Transverse colon (tissue), 4 donors: ENCODE measurements at regions not wholly inside any gene's neighbourhood (a gene's known extent, or its start where the extent isn't known, plus 50 kb on each side); places are given as distances from the start of the nearest gene placed in this dataset.

Source experiments
- DNase-seq: peaks from one replicate; pipeline ENCODE4 v3.0.0-alpha.2; 2019
- H3K27ac ChIP-seq, 4 donors: fragments of 200-600 bp; sonication (generic); 2 replicates each; pipeline ENCODE4 v1.5.1; 2016 to 2018; ENCODE audit warnings: inconsistent platforms in 4 of 4
- H3K27me3 ChIP-seq: fragments of 200-600 bp; sonication (generic); 2 replicates; pipeline ENCODE4 v1.5.1; 2017; ENCODE audit warnings: inconsistent platforms
- H3K36me3 ChIP-seq, 4 donors: fragments of 200-600 bp; sonication (generic); 2 replicates each; pipeline ENCODE4 v1.5.1; 2017 to 2019; ENCODE audit warnings: inconsistent platforms in 4 of 4
- H3K4me1 ChIP-seq, 4 donors: fragments of 200-600 bp; sonication (generic); 2 replicates each; pipeline ENCODE4 v1.5.1; 2017 to 2020; ENCODE audit warnings: inconsistent platforms in 4 of 4
- H3K4me3 ChIP-seq, 4 donors: fragments of 200-600 bp; sonication (generic); 1 replicate in 1 of 4; 2 replicates in 3 of 4; pipeline versions ENCODE4 v1.5.1 to v1.6.1; 2017 to 2019; ENCODE audit warnings: inconsistent platforms in 4 of 4
- H3K9me3 ChIP-seq, 2 donors: fragments of 200-600 bp; sonication (generic); 2 replicates each; pipeline ENCODE4 v1.5.1; 2017 to 2019; ENCODE audit warnings: inconsistent platforms in 2 of 2
- CTCF ChIP-seq, 5 experiments: fragments of 200-600 bp in 3 of 5; fragments of 450-650 bp in 2 of 5; sonication (generic) in 3 of 5; IDR thresholded peaks; 1 replicate in 2 of 5; 2 replicates in 3 of 5; pipeline ENCODE4 v1.5.1; 2016 to 2017; ENCODE audit warnings: antibody characterized with exemption in 5 of 5, inconsistent platforms in 3 of 5, mild to moderate bottlenecking in 2 of 5, moderate library complexity in 1 of 5
- EP300 ChIP-seq: sonication (generic); formaldehyde crosslinking; IDR thresholded peaks from one replicate; pipeline ENCODE4 v1.6.1; 2017; ENCODE audit warnings: antibody characterized with exemption, low read depth
- POLR2A ChIP-seq: fragments of 450-650 bp; IDR thresholded peaks from one replicate; pipeline ENCODE4 v1.6.1; 2016; ENCODE audit warnings: antibody characterized with exemption, mild to moderate bottlenecking, moderate library complexity
- POLR2AphosphoS5 ChIP-seq, 3 donors: sonication (generic); formaldehyde crosslinking; IDR thresholded peaks; one replicate each; pipeline ENCODE4 v1.6.1; 2016; ENCODE audit warnings: antibody characterized with exemption in 3 of 3
- WGBS, 2 donors: methylation state at CpG; one replicate each; pipeline ENCODE4 v1.1.5; 2018; ENCODE audit warnings: low coverage in 1 of 2; 5-methylcytosine and 5-hydroxymethylcytosine counted together
- in situ Hi-C, 4 donors: fragments of 200-750 bp; cut with MboI; loops; one replicate each; pipeline versions ENCODE4 v1.15.0 to v1.15.1; 2017; ENCODE audit warnings: low sequenced_read_pairs in 3 of 4, low pct_ligation_motif_present in 1 of 4, low pct_unique_long_range_greater_than_20kb in 1 of 4
- intact Hi-C: fragments of 100-400 bp; cut with DNase I; formaldehyde crosslinking; loops from one replicate; pipeline ENCODE4 v1.15.1; 2023; ENCODE audit warnings: low total_unique reads

DNA sequence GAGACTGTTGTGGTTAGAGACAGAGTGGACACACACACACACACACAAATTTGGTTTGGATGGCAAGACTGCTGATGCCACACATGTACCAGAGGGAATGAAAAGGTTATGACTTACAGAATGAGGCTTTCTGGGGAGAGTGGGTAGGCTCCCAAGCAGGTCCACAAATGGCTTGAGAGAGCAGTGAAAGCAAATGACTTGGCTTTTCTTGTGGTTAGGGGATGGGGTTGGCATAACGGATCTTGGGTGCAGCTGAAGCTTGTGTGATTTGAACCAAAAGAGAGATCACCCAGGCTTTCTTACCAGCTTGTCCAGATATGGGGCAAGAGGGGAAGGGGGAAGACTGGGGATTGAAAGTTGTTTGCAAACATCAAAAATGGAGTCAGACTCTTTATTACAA, 73.9 kb upstream of the OLIG3 start:
- intact Hi-C loops: no loop called here
- H3K36me3 ChIP-seq: no peaks in the 10 kb centered on the region
- no peaks in the 10 kb centered on the region for H3K9me3 ChIP-seq
- H3K4me1 ChIP-seq: peaks cover 0 to 6% (median 0%) of the 10 kb centered on the region in 4 donors
- TF ChIP-seq POLR2AphosphoS5 (IDR thresholded peaks at IDR 0.05): no peak
- TF ChIP-seq POLR2A: no peak
- no peak for TF ChIP-seq CTCF (IDR thresholded peaks at IDR 0.05)
- no peak for TF ChIP-seq EP300
- no peak for DNase-seq
- no peak overlapping the region for H3K4me3 ChIP-seq
- peaks cover 4% of the 10 kb centered on the region for H3K27me3 ChIP-seq
- H3K27ac ChIP-seq: no peak overlapping the region
- WGBS, 2 donors: 70 to 75% methylated on average over 1 of the region's 1 CpG
- in situ Hi-C loops: no loop called here

GRCh38 chr6:137570393-137570792, 76.2 kb upstream of the OLIG3 start:
- no peak overlapping the region for H3K27ac ChIP-seq
- H3K27me3 ChIP-seq: peaks cover 4% of the 10 kb centered on the region
- peaks cover 0 to 6% (median 0%) of the 10 kb centered on the region in 4 donors for H3K4me1 ChIP-seq
- TF ChIP-seq POLR2A (no peak), EP300 (no peak), CTCF (IDR thresholded peaks at IDR 0.05) (no peak), POLR2AphosphoS5 (IDR thresholded peaks at IDR 0.05) (no peak)
- no peaks in the 10 kb centered on the region for H3K9me3 ChIP-seq
- no peaks in the 10 kb centered on the region for H3K36me3 ChIP-seq
- DNase-seq: no peak
- 23% methylated on average over 8 of the region's 8 CpGs; no CpG with 5 or more reads in 1 of the 2 donors for WGBS, 2 donors
- H3K4me3 ChIP-seq: no peak overlapping the region
- in situ Hi-C loops (no loop called here), intact Hi-C loops (no loop called here)

- Histone ChIP-seq H3K27ac (no peak overlapping the region), H3K9me3 (no peaks in the 10 kb centered on the region), H3K36me3 (no peaks in the 10 kb centered on the region), H3K4me1 (peaks cover 0 to 6% (median 0%) of the 10 kb centered on the region in 4 donors), H3K4me3 (no peak overlapping the region), H3K27me3 (peaks cover 4% of the 10 kb centered on the region)
- peak; percentile 44 for DNase-seq
- TF ChIP-seq POLR2AphosphoS5 (IDR thresholded peaks at IDR 0.05) (no peak), POLR2A (no peak), EP300 (no peak), CTCF (IDR thresholded peaks at IDR 0.05) (peak; percentile 34 to 68 (median 64))
- intact Hi-C loops: no loop called here
- in situ Hi-C loops: no loop called here
These were observed 77.7 kb upstream of the OLIG3 start for GRCh38 chr6:137571854-137572253.

DNA sequence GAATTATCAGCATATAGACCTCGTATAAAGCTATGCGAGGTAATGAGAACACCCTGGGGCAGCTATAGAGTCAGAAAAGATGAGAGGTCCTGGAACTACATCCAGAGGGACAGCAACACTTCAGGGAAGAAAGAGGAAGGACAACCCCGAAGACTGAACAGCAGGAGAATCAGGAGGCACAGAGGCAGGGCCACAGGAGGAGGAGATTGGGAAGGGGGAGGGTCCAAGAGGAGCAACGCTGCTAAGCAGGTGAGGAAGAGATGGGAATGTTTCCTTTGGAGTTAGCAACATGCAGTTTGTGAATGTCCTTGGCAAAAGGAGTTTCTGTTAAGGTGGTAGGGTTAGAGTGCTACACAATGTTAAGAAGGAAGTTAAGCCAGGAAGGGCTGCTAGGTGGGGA, 79.5 kb upstream of the OLIG3 start:
- 55 to 62% methylated on average over 4 of the region's 4 CpGs for WGBS, 2 donors
- H3K27me3 ChIP-seq: peaks cover 4% of the 10 kb centered on the region
- in situ Hi-C loops: no loop called here
- no peaks in the 10 kb centered on the region for H3K9me3 ChIP-seq
- intact Hi-C loops: no loop called here
- H3K36me3 ChIP-seq: no peaks in the 10 kb centered on the region
- no peak overlapping the region for H3K4me3 ChIP-seq
- TF ChIP-seq POLR2A (no peak), EP300 (no peak), POLR2AphosphoS5 (IDR thresholded peaks at IDR 0.05) (no peak), CTCF (IDR thresholded peaks at IDR 0.05) (no peak)
- peaks cover 0 to 6% (median 0%) of the 10 kb centered on the region in 4 donors for H3K4me1 ChIP-seq
- no peak for DNase-seq
- H3K27ac ChIP-seq: no peak overlapping the region
